Trophoblast cell (in vitro differentiated cells and primary cell): ENCODE measurements at regions not wholly inside any gene's neighbourhood (a gene's known extent, or its start where the extent isn't known, plus 50 kb on each side); places are given as distances from the start of the nearest gene placed in this dataset.

Experiments used
- DNase-seq, 2 donors: peaks; one replicate each; pipeline ENCODE4 v3.0.0-alpha.2; 2016
- H2AFZ ChIP-seq: 2 replicates; pipeline ENCODE4 v1.6.1; 2013; ENCODE audit warnings: low read length, moderate library complexity, mild to moderate bottlenecking; ENCODE audit not compliant: insufficient read depth, poor library complexity
- H2AK5ac ChIP-seq: 2 replicates; pipeline ENCODE4 v1.6.1; 2013; ENCODE audit warnings: mild to moderate bottlenecking, low read length
- H2BK120ac ChIP-seq: 2 replicates; pipeline ENCODE4 v1.6.1; 2013; ENCODE audit warnings: low read length, mild to moderate bottlenecking, moderate library complexity; ENCODE audit not compliant: insufficient read depth, poor library complexity
- H2BK12ac ChIP-seq: 2 replicates; pipeline ENCODE4 v1.6.1; 2013; ENCODE audit warnings: mild to moderate bottlenecking, low read length, moderate library complexity
- H2BK5ac ChIP-seq: 2 replicates; pipeline ENCODE4 v1.6.1; 2013; ENCODE audit warnings: low read length, low read depth, moderate library complexity, mild to moderate bottlenecking; ENCODE audit not compliant: poor library complexity
- H3K14ac ChIP-seq: 2 replicates; pipeline ENCODE4 v1.6.1; 2013; ENCODE audit warnings: mild to moderate bottlenecking, low read length
- H3K18ac ChIP-seq: 2 replicates; pipeline ENCODE4 v1.6.1; 2013; ENCODE audit warnings: mild to moderate bottlenecking, low read length
- H3K23ac ChIP-seq: 2 replicates; pipeline ENCODE4 v1.6.1; 2013; ENCODE audit warnings: low read length
- H3K27ac ChIP-seq: 2 replicates; pipeline ENCODE4 v1.5.1; 2013; ENCODE audit warnings: low read depth, mild to moderate bottlenecking, inconsistent platforms, low read length, moderate library complexity
- H3K27me3 ChIP-seq: 2 replicates; pipeline ENCODE4 v1.6.1; 2013; ENCODE audit warnings: inconsistent platforms, mild to moderate bottlenecking, low read length, moderate library complexity; ENCODE audit not compliant: insufficient read depth
- H3K36me3 ChIP-seq, 2 experiments: 1 replicate in 1 of 2; 2 replicates in 1 of 2; pipeline ENCODE4 v1.6.1; 2013; ENCODE audit warnings: low read length in 2 of 2, mild to moderate bottlenecking in 2 of 2, moderate library complexity in 1 of 2; ENCODE audit not compliant: insufficient read depth in 2 of 2, control insufficient read depth in 1 of 2
- H3K4ac ChIP-seq: 2 replicates; pipeline ENCODE4 v1.6.1; 2013; ENCODE audit warnings: low read depth, mild to moderate bottlenecking, low read length, moderate library complexity
- H3K4me1 ChIP-seq, 2 experiments: 1 replicate in 1 of 2; 2 replicates in 1 of 2; pipeline ENCODE4 v1.6.1; 2013; ENCODE audit warnings: low read length in 2 of 2, mild to moderate bottlenecking in 2 of 2, moderate library complexity in 1 of 2; ENCODE audit not compliant: insufficient read depth in 2 of 2, control insufficient read depth in 1 of 2
- H3K4me2 ChIP-seq: 2 replicates; pipeline ENCODE4 v1.6.1; 2013; ENCODE audit warnings: inconsistent platforms, mild to moderate bottlenecking, low read length, moderate library complexity
- H3K4me3 ChIP-seq: 2 replicates; pipeline ENCODE4 v1.5.1; 2013; ENCODE audit warnings: mild to moderate bottlenecking, low read depth, low read length, inconsistent platforms
- H3K79me1 ChIP-seq: one replicate; pipeline ENCODE4 v1.6.1; 2013; ENCODE audit warnings: low read length
- H3K79me2 ChIP-seq: 2 replicates; pipeline ENCODE4 v1.6.1; 2013; ENCODE audit warnings: low read length, mild to moderate bottlenecking; ENCODE audit not compliant: control insufficient read depth, insufficient read depth, poor library complexity
- H3K9ac ChIP-seq: 2 replicates; pipeline ENCODE4 v1.6.1; 2013; ENCODE audit warnings: mild to moderate bottlenecking, low read length
- H3K9me3 ChIP-seq: 2 replicates; pipeline ENCODE4 v1.6.1; 2013; ENCODE audit warnings: low read depth, mild to moderate bottlenecking, control low read depth, inconsistent platforms, low read length; ENCODE audit not compliant: insufficient read depth
- H4K12ac ChIP-seq: 2 replicates; pipeline ENCODE4 v1.6.1; 2013; ENCODE audit warnings: low read depth, mild to moderate bottlenecking, low read length, moderate library complexity
- H4K8ac ChIP-seq: 2 replicates; pipeline ENCODE4 v1.6.1; 2013; ENCODE audit warnings: low read depth, mild to moderate bottlenecking, low read length, moderate library complexity
- H4K91ac ChIP-seq: one replicate; pipeline ENCODE4 v1.6.1; 2013; ENCODE audit warnings: low read depth, mild to moderate bottlenecking, low read length, moderate library complexity
- WGBS: extraction: QIAGEN DNeasy Blood & Tissue Kit; methylation state at CpG from one replicate; pipeline ENCODE4 v1.1.7; 2013; ENCODE audit warnings: missing lambda C conversion rate; ENCODE audit not compliant: insufficient read length, insufficient coverage; ENCODE audit errors: extremely low coverage; 5-methylcytosine and 5-hydroxymethylcytosine counted together

DNA sequence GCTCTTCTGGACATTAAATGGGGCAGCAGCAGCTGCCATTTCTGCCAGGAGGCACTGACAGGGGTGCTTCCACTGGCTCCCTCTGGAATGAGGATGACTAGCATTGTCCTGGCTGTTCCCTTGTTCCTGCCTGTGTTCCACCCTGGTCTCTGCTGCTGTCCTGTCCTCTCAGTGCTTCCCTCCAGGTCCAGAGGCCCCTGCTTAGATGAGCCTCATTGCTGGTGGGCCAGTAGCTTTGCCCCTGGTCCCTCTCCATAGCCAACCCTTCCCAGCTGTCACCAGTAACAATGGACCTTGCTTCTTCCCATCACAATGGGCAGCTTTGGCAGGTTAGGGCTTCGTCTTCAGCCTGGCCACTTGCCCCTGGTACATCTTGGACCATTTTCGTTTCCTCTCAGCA is 561.1 kb downstream of the TCERG1L start:
- Histone ChIP-seq H3K4me1 (peaks cover 7 to 14% of the 10 kb centered on the region in 2 experiments), H3K4me2 (no peak overlapping the region), H2AK5ac (no peak overlapping the region), H2BK12ac (peak overlapping the region; percentile 23), H3K79me2 (no peaks in the 10 kb centered on the region), H3K9ac (no peak overlapping the region), H3K4ac (no peak overlapping the region), H3K18ac (no peak overlapping the region), H3K4me3 (no peak overlapping the region), H3K27me3 (no peaks in the 10 kb centered on the region), H3K79me1 (peaks cover 3% of the 10 kb centered on the region), H2BK120ac (no peak overlapping the region), H3K23ac (no peak overlapping the region), H3K27ac (no peak overlapping the region), H3K9me3 (peaks cover 5% of the 10 kb centered on the region), H4K91ac (no peak overlapping the region), H2BK5ac (no peak overlapping the region), H4K12ac (no peak overlapping the region), H2AFZ (no peak overlapping the region), H3K14ac (no peak overlapping the region), H3K36me3 (no peaks in the 10 kb centered on the region), H4K8ac (no peak overlapping the region)
- no CpG with 5 or more reads among the region's 2 CpGs for WGBS
- DNase-seq, result no peak

DNA sequence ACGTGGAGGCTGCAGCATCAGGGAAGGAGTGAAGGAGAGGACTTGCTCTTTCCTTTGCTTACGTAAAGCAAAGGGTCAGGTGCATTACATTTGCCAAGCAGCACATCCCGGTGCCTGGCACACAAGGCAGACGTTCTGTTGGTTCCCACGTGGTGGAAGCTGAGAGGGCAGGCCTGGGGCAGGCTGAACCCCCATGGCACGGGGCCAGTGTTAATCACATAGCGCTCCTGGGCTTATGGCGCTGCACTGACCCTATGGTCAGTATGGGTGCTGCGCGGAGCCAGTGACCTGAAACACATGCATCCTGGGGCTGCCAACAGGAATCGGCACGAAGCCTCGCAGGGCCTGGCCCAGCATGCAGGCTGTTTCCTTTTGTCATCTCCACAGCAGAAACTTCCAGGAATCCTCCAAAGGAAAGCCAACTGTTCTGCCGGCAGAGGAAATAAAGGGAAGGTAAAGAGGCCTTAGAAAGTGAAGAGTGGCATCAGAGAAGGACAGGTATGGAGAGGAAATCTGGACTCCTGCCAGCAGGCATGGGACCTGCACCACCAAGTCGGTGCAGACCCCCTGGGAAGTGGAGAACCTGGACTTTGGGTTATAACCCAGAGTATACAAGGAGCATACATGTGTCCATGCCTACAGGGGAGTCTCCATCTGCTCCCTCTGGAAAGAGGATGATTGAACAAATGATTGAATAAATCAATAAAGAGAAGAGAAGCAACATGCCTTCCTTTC is 560.2 kb downstream of the TCERG1L start:
- Histone ChIP-seq H2BK120ac (no peak overlapping the region), H3K9ac (no peak overlapping the region), H3K79me1 (peaks cover 3% of the 10 kb centered on the region), H3K9me3 (peaks cover 5% of the 10 kb centered on the region), H3K4me1 (peaks cover 7 to 14% of the 10 kb centered on the region in 2 experiments), H3K23ac (no peak overlapping the region), H3K27ac (no peak overlapping the region), H2BK12ac (peak overlapping the region; percentile 70), H2AK5ac (no peak overlapping the region), H3K4me2 (no peak overlapping the region), H3K79me2 (no peaks in the 10 kb centered on the region), H3K4ac (no peak overlapping the region), H3K18ac (no peak overlapping the region), H3K4me3 (peak overlapping the region; percentile 20), H4K8ac (no peak overlapping the region), H4K12ac (no peak overlapping the region), H2AFZ (no peak overlapping the region), H3K36me3 (no peaks in the 10 kb centered on the region), H2BK5ac (no peak overlapping the region), H3K14ac (peak overlapping the region; percentile 5), H4K91ac (peak overlapping the region; percentile 15), H3K27me3 (no peaks in the 10 kb centered on the region)
- WGBS, result no CpG with 5 or more reads among the region's 15 CpGs
- DNase-seq, result no peak

DNA sequence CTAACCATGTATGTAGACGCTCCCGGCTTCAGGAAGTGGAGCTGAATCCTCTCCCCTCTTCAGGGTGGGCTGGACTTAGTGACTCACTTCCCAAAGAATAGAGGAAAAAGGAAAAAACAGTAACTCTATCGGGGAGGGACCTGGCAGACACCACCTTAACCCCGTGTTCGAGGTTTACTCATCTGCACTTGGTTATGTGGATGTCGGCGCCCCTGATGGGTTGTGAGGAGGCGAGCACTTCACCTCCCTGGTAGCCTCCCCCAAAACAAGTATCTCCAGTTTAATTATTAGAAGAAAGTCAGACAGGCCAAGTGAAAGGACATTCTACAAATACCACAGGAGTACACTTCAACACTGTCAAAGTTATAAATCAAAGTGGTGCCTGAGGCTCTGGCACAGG is 559.7 kb downstream of the TCERG1L start:
- Histone ChIP-seq H3K4me3 (no peak overlapping the region), H3K79me2 (no peaks in the 10 kb centered on the region), H3K18ac (no peak overlapping the region), H3K27ac (no peak overlapping the region), H4K91ac (no peak overlapping the region), H3K4me1 (peaks cover 7 to 14% of the 10 kb centered on the region in 2 experiments), H3K79me1 (peaks cover 3% of the 10 kb centered on the region), H3K14ac (no peak overlapping the region), H3K9me3 (peaks cover 5% of the 10 kb centered on the region), H2BK12ac (no peak overlapping the region), H2BK120ac (no peak overlapping the region), H2BK5ac (no peak overlapping the region), H3K9ac (no peak overlapping the region), H3K4ac (no peak overlapping the region), H2AFZ (no peak overlapping the region), H4K12ac (no peak overlapping the region), H3K4me2 (no peak overlapping the region), H2AK5ac (no peak overlapping the region), H4K8ac (no peak overlapping the region), H3K36me3 (no peaks in the 10 kb centered on the region), H3K27me3 (no peaks in the 10 kb centered on the region), H3K23ac (no peak overlapping the region)
- DNase-seq, result no peak
- no CpG with 5 or more reads among the region's 8 CpGs for WGBS

DNA sequence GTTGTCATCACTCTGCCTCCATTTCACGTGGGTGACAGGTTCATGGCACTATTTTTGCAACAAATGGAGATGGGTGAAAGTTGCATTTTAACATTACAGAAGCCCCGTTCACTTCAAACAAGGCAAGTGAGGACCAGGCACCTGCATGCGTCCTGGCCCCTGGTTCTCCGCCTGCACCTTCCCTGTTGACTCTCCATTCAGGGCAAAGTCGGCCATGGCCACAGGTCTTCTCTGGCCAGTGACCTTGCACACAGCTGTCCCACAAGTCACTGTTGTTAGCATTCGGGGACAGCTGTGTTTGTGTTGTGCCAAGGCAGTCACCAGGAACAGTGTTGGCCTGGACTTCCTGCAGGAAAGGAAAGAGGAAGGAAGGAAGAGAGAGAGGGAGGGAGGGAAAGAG is 554.9 kb downstream of the TCERG1L start:
- Histone ChIP-seq H2AK5ac (no peak overlapping the region), H4K8ac (no peak overlapping the region), H3K4ac (no peak overlapping the region), H3K9ac (no peak overlapping the region), H3K4me3 (no peak overlapping the region), H3K27ac (no peak overlapping the region), H3K79me1 (peaks cover under 1% of the 10 kb centered on the region), H3K79me2 (no peaks in the 10 kb centered on the region), H4K91ac (no peak overlapping the region), H2AFZ (no peak overlapping the region), H3K18ac (no peak overlapping the region), H3K9me3 (no peaks in the 10 kb centered on the region), H4K12ac (no peak overlapping the region), H3K4me1 (peaks cover 7% of the 10 kb centered on the region in 2 experiments), H2BK120ac (no peak overlapping the region), H3K27me3 (no peaks in the 10 kb centered on the region), H3K4me2 (no peak overlapping the region), H3K36me3 (no peaks in the 10 kb centered on the region), H3K14ac (no peak overlapping the region), H2BK5ac (no peak overlapping the region), H2BK12ac (no peak overlapping the region), H3K23ac (no peak overlapping the region)
- no CpG with 5 or more reads among the region's 6 CpGs for WGBS
- no peak for DNase-seq
